Naive thymus-derived CD4-positive, alpha-beta T cell (primary cell): ENCODE measurements at regions not wholly inside any gene's neighbourhood (a gene's known extent, or its start where the extent isn't known, plus 50 kb on each side); places are given as distances from the start of the nearest gene placed in this dataset.

Experiments
- ATAC-seq: fragments of 150-1000 bp; cut with Tn5 transposase; 2 replicates; pipeline ENCODE4 v1.10.0; 2021; ENCODE audit warnings: mild to moderate bottlenecking, moderate library complexity
- CTCF ChIA-PET: fragments of 350-600 bp; sonication (Branson Sonifier 250); formaldehyde crosslinking; loops from one replicate; lab custom pipeline; 2021; ENCODE audit warnings: antibody characterized with exemption; lab: Charles Lee
- POLR2A ChIA-PET: fragments of 350-600 bp; sonication (Branson Sonifier 250); formaldehyde crosslinking; loops from one replicate; lab custom pipeline; 2021; ENCODE audit warnings: antibody characterized with exemption, inconsistent platforms; lab: Charles Lee
- DNase-seq, 9 donors: peaks; one replicate each; pipeline versions ENCODE4 v3.0.0 to v3.0.0-alpha.2; 2020 to 2022; ENCODE audit warnings: mixed read lengths in 1 of 9
- H3K27ac ChIP-seq: one replicate; pipeline ENCODE4 v1.7.0; 2013; ENCODE audit warnings: mild to moderate bottlenecking, low read depth, low read length, moderate library complexity
- H3K27me3 ChIP-seq, 2 donors: one replicate each; pipeline ENCODE4 v1.7.0; 2013; ENCODE audit warnings: low read length in 2 of 2, mild to moderate bottlenecking in 2 of 2, moderate library complexity in 2 of 2; ENCODE audit not compliant: control insufficient read depth in 2 of 2, insufficient read depth in 2 of 2
- H3K36me3 ChIP-seq, 3 experiments: 1 replicate in 2 of 3; 2 replicates in 1 of 3; pipeline ENCODE4 v1.7.0; 2013; ENCODE audit warnings: low read length in 3 of 3, mild to moderate bottlenecking in 3 of 3, moderate library complexity in 1 of 3; ENCODE audit not compliant: insufficient read depth in 3 of 3, control insufficient read depth in 2 of 3
- H3K4me1 ChIP-seq, 2 donors: one replicate each; pipeline ENCODE4 v1.7.0; 2013; ENCODE audit warnings: low read length in 2 of 2, mild to moderate bottlenecking in 2 of 2, moderate library complexity in 1 of 2; ENCODE audit not compliant: control insufficient read depth in 2 of 2, insufficient read depth in 2 of 2
- H3K4me3 ChIP-seq: 2 replicates; pipeline ENCODE4 v1.7.0; 2013; ENCODE audit warnings: mild to moderate bottlenecking, low read length
- H3K9me3 ChIP-seq, 3 experiments: 1 replicate in 2 of 3; 2 replicates in 1 of 3; pipeline ENCODE4 v1.7.0; 2013; ENCODE audit warnings: low read length in 3 of 3; ENCODE audit not compliant: control insufficient read depth in 2 of 3
- H3K27ac Mint-ChIP-seq, 9 donors: one replicate each; pipeline ENCODE4 v1.8.0; 2020 to 2022; ENCODE audit warnings: mixed read lengths in 9 of 9, mild to moderate bottlenecking in 8 of 9, moderate library complexity in 5 of 9, inconsistent platforms in 2 of 9
- H3K27me3 Mint-ChIP-seq, 5 donors: one replicate each; pipeline ENCODE4 v1.8.0; 2021 to 2022; ENCODE audit warnings: mixed read lengths in 5 of 5, mild to moderate bottlenecking in 1 of 5
- H3K36me3 Mint-ChIP-seq, 5 donors: one replicate each; pipeline ENCODE4 v1.8.0; 2020 to 2022; ENCODE audit warnings: mixed read lengths in 5 of 5, mild to moderate bottlenecking in 3 of 5, inconsistent platforms in 1 of 5
- H3K4me1 Mint-ChIP-seq, 7 donors: one replicate each; pipeline ENCODE4 v1.8.0; 2020 to 2022; ENCODE audit warnings: mixed read lengths in 7 of 7, mild to moderate bottlenecking in 3 of 7, inconsistent platforms in 1 of 7
- H3K4me3 Mint-ChIP-seq, 10 donors: one replicate each; pipeline ENCODE4 v1.8.0; 2020 to 2022; ENCODE audit warnings: mild to moderate bottlenecking in 10 of 10, mixed read lengths in 10 of 10, moderate library complexity in 6 of 10, inconsistent platforms in 2 of 10
- H3K9me3 Mint-ChIP-seq, 11 donors: one replicate each; pipeline ENCODE4 v1.8.0; 2020 to 2022; ENCODE audit warnings: mixed read lengths in 11 of 11, mild to moderate bottlenecking in 4 of 11, inconsistent platforms in 1 of 11, moderate library complexity in 1 of 11
- intact Hi-C, 2 donors: fragments of 100-400 bp; cut with micrococcal nuclease; formaldehyde crosslinking; loops; one replicate each; pipeline ENCODE4 v1.15.1; 2023

- H3K4me3 ChIP-seq: no peak overlapping the region
- no peaks in the 10 kb centered on the region for H3K36me3 ChIP-seq
- no peaks in the 10 kb centered on the region for H3K4me1 ChIP-seq
- intact Hi-C loops: no loop called here
- ATAC-seq (no peak), DNase-seq (no peak)
- Mint-ChIP-seq H3K4me1 (no peaks in the 10 kb centered on the region), H3K4me3 (no peak overlapping the region), H3K27ac (no peak overlapping the region), H3K9me3 (peaks cover 0 to 12% (median 3%) of the 10 kb centered on the region in 11 donors), H3K36me3 (peaks cover 0 to 6% (median 0%) of the 10 kb centered on the region in 5 donors), H3K27me3 (peaks cover 0 to 6% (median 0%) of the 10 kb centered on the region in 5 donors)
- H3K9me3 ChIP-seq: no peaks in the 10 kb centered on the region
- CTCF ChIA-PET: no interaction called here
- POLR2A ChIA-PET: no interaction called here
- H3K27ac ChIP-seq: no peak overlapping the region
- no peaks in the 10 kb centered on the region for H3K27me3 ChIP-seq
These were observed 91.0 kb upstream of the COL1A2 start for GRCh38 chr7:94303695-94304094.

GRCh38 chr7:94304878-94305277 is 89.8 kb upstream of the COL1A2 start:
- POLR2A ChIA-PET: no interaction called here
- no peak overlapping the region for H3K27ac Mint-ChIP-seq
- H3K27me3 Mint-ChIP-seq: peaks cover 0 to 7% (median 0%) of the 10 kb centered on the region in 5 donors
- Histone ChIP-seq H3K4me1 (no peaks in the 10 kb centered on the region), H3K27me3 (no peaks in the 10 kb centered on the region), H3K27ac (no peak overlapping the region), H3K36me3 (no peaks in the 10 kb centered on the region), H3K4me3 (no peak overlapping the region), H3K9me3 (no peaks in the 10 kb centered on the region)
- CTCF ChIA-PET: no interaction called here
- H3K36me3 Mint-ChIP-seq: peaks cover 0 to 6% (median 0%) of the 10 kb centered on the region in 5 donors
- H3K9me3 Mint-ChIP-seq: peaks cover 0 to 18% (median 10%) of the 10 kb centered on the region in 11 donors
- H3K4me1 Mint-ChIP-seq: no peaks in the 10 kb centered on the region
- ATAC-seq (no peak), DNase-seq (no peak)
- intact Hi-C loops: no loop called here
- H3K4me3 Mint-ChIP-seq: no peak overlapping the region

- Mint-ChIP-seq H3K27me3 (peaks cover 0 to 8% (median 0%) of the 10 kb centered on the region in 5 donors), H3K36me3 (peaks cover 0 to 6% (median 0%) of the 10 kb centered on the region in 5 donors), H3K27ac (no peak overlapping the region), H3K4me1 (no peaks in the 10 kb centered on the region), H3K9me3 (peaks cover 0 to 20% (median 10%) of the 10 kb centered on the region in 11 donors), H3K4me3 (no peak overlapping the region)
- Histone ChIP-seq H3K4me3 (no peak overlapping the region), H3K27ac (no peak overlapping the region), H3K27me3 (no peaks in the 10 kb centered on the region), H3K9me3 (no peaks in the 10 kb centered on the region), H3K4me1 (no peaks in the 10 kb centered on the region), H3K36me3 (no peaks in the 10 kb centered on the region)
- CTCF ChIA-PET: no interaction called here
- POLR2A ChIA-PET: no interaction called here
- ATAC-seq: no peak
- no peak for DNase-seq
- intact Hi-C loops: no loop called here
These were observed 88.9 kb upstream of the COL1A2 start for GRCh38 chr7:94305836-94306235.

GRCh38 chr7:94307399-94308048 is 87.2 kb upstream of the COL1A2 start:
- Histone ChIP-seq H3K36me3 (no peaks in the 10 kb centered on the region), H3K4me1 (no peaks in the 10 kb centered on the region), H3K27me3 (no peaks in the 10 kb centered on the region), H3K4me3 (no peak overlapping the region), H3K9me3 (no peaks in the 10 kb centered on the region), H3K27ac (no peak overlapping the region)
- H3K27ac Mint-ChIP-seq: no peak overlapping the region
- ChIA-PET CTCF (no interaction called here), POLR2A (no interaction called here)
- no peaks in the 10 kb centered on the region for H3K4me1 Mint-ChIP-seq
- peaks cover 0 to 20% (median 10%) of the 10 kb centered on the region in 11 donors for H3K9me3 Mint-ChIP-seq
- ATAC-seq (no peak), DNase-seq (no peak)
- H3K4me3 Mint-ChIP-seq: no peak overlapping the region
- peaks cover 0 to 6% (median 0%) of the 10 kb centered on the region in 5 donors for H3K36me3 Mint-ChIP-seq
- intact Hi-C loops: no loop called here
- peaks cover 0 to 8% (median 0%) of the 10 kb centered on the region in 5 donors for H3K27me3 Mint-ChIP-seq

- Mint-ChIP-seq H3K4me1 (no peaks in the 10 kb centered on the region), H3K27me3 (peaks cover 0 to 8% (median 4%) of the 10 kb centered on the region in 5 donors), H3K27ac (no peak overlapping the region), H3K4me3 (no peak overlapping the region), H3K36me3 (peaks cover 0 to 6% (median 0%) of the 10 kb centered on the region in 5 donors), H3K9me3 (peaks cover 0 to 13% (median 6%) of the 10 kb centered on the region in 11 donors)
- Histone ChIP-seq H3K27ac (no peak overlapping the region), H3K4me3 (no peak overlapping the region), H3K9me3 (no peaks in the 10 kb centered on the region), H3K36me3 (no peaks in the 10 kb centered on the region), H3K4me1 (no peaks in the 10 kb centered on the region), H3K27me3 (no peaks in the 10 kb centered on the region)
- POLR2A ChIA-PET: no interaction called here
- ATAC-seq (no peak), DNase-seq (no peak)
- intact Hi-C loops: no loop called here
- CTCF ChIA-PET: no interaction called here
These were observed 83.2 kb upstream of the COL1A2 start for GRCh38 chr7:94311515-94311914.

GRCh38 chr7:94313926-94314325 is 80.8 kb upstream of the COL1A2 start:
- POLR2A ChIA-PET: no interaction called here
- Mint-ChIP-seq H3K9me3 (peaks cover 0 to 9% (median 5%) of the 10 kb centered on the region in 11 donors), H3K36me3 (no peaks in the 10 kb centered on the region), H3K27me3 (peaks cover 0 to 8% (median 5%) of the 10 kb centered on the region in 5 donors), H3K27ac (no peak overlapping the region), H3K4me3 (no peak overlapping the region), H3K4me1 (no peaks in the 10 kb centered on the region)
- no peaks in the 10 kb centered on the region for H3K9me3 ChIP-seq
- no peak for ATAC-seq
- intact Hi-C loops: no loop called here
- no peak for DNase-seq
- H3K4me3 ChIP-seq: no peak overlapping the region
- no peak overlapping the region for H3K27ac ChIP-seq
- no peaks in the 10 kb centered on the region for H3K4me1 ChIP-seq
- H3K27me3 ChIP-seq: no peaks in the 10 kb centered on the region
- CTCF ChIA-PET: no interaction called here
- no peaks in the 10 kb centered on the region for H3K36me3 ChIP-seq
